OCI-LY1 (cell line): ENCODE measurements at regions not wholly inside any gene's neighbourhood (a gene's known extent, or its start where the extent isn't known, plus 50 kb on each side); places are given as distances from the start of the nearest gene placed in this dataset.

Experiments
- H2AFZ ChIP-seq: fragments of 200-600 bp; sonication (generic), shearing (Covaris generic); 2 replicates; pipeline ENCODE4 v1.6.0; 2014; ENCODE audit warnings: antibody characterized with exemption, mild to moderate bottlenecking, low read length
- H3F3A ChIP-seq: fragments of 200-600 bp; sonication (generic), shearing (Covaris generic); 2 replicates; pipeline ENCODE4 v1.6.0; 2014; ENCODE audit warnings: mild to moderate bottlenecking, antibody characterized with exemption, low read length, moderate library complexity; ENCODE audit not compliant: insufficient read depth
- H3K27ac ChIP-seq: fragments of 200-600 bp; sonication (generic); 2 replicates; pipeline ENCODE4 v1.5.1; 2014; ENCODE audit warnings: low read length, mixed run types, mild to moderate bottlenecking, low read depth; ENCODE audit not compliant: poor library complexity, severe bottlenecking
- H3K27me3 ChIP-seq: fragments of 200-600 bp; sonication (generic); 2 replicates; pipeline ENCODE4 v1.6.0; 2014; ENCODE audit warnings: antibody characterized with exemption, mild to moderate bottlenecking, low read length, moderate library complexity; ENCODE audit not compliant: insufficient read depth
- H3K36me3 ChIP-seq: fragments of 200-600 bp; sonication (generic); 2 replicates; pipeline ENCODE4 v1.6.1; 2014; ENCODE audit warnings: mild to moderate bottlenecking, antibody characterized with exemption, low read length, moderate library complexity, mixed read lengths; ENCODE audit not compliant: insufficient read depth
- H3K4me1 ChIP-seq: fragments of 200-600 bp; sonication (generic); 2 replicates; pipeline ENCODE4 v1.5.1; 2014; ENCODE audit warnings: mild to moderate bottlenecking, low read length, moderate library complexity; ENCODE audit not compliant: insufficient read depth, severe bottlenecking
- H3K4me2 ChIP-seq: fragments of 200-600 bp; sonication (generic), shearing (Covaris generic); 2 replicates; pipeline ENCODE4 v1.6.1; 2014; ENCODE audit warnings: low read length
- H3K4me3 ChIP-seq: fragments of 200-600 bp; sonication (generic); 2 replicates; pipeline ENCODE4 v1.5.1; 2014; ENCODE audit warnings: low read length, low read depth, mild to moderate bottlenecking, mixed read lengths; ENCODE audit not compliant: poor library complexity, severe bottlenecking
- H3K79me2 ChIP-seq: fragments of 200-600 bp; shearing (Covaris generic); 2 replicates; pipeline ENCODE4 v1.6.1; 2016; ENCODE audit warnings: mixed run types, low read length, mixed read lengths; ENCODE audit not compliant: insufficient read depth
- H3K9ac ChIP-seq: fragments of 200-600 bp; sonication (generic), shearing (Covaris generic); 2 replicates; pipeline ENCODE4 v1.6.1; 2014; ENCODE audit warnings: mild to moderate bottlenecking, low read length, mixed read lengths
- H3K9me2 ChIP-seq: fragments of 200-600 bp; sonication (generic), shearing (Covaris generic); 2 replicates; pipeline ENCODE4 v1.6.1; 2014; ENCODE audit warnings: low read depth, mild to moderate bottlenecking, low read length, mixed read lengths
- H3K9me3 ChIP-seq: fragments of 200-600 bp; shearing (Covaris generic); 2 replicates; pipeline ENCODE4 v1.6.1; 2014; ENCODE audit warnings: low read length, mixed read lengths
- H4K20me1 ChIP-seq: fragments of 200-600 bp; sonication (generic), shearing (Covaris generic); 2 replicates; pipeline ENCODE4 v1.6.0; 2016; ENCODE audit warnings: mild to moderate bottlenecking, low read length; ENCODE audit not compliant: insufficient read depth
- EZH2 ChIP-seq: fragments of 200-600 bp; sonication (generic), shearing (Covaris generic); IDR thresholded peaks from 2 replicates; pipeline ENCODE4 v1.8.0; 2017; ENCODE audit warnings: borderline replicate concordance, mixed run types, mild to moderate bottlenecking, antibody characterized with exemption, low read length, moderate library complexity, mixed read lengths
- TF ChIP-seq, protein P1 (sequence below): fragments of 200-600 bp; sonication (generic), shearing (Covaris generic); IDR thresholded peaks from 2 replicates; pipeline ENCODE4 v1.5.1; 2017; ENCODE audit warnings: mild to moderate bottlenecking, antibody characterized with exemption, low read length, moderate library complexity, mixed read lengths

- Histone ChIP-seq H3K27ac (no peak overlapping the region), H3K4me3 (no peak overlapping the region), H3K9me3 (no peaks in the 10 kb centered on the region), H3K36me3 (no peaks in the 10 kb centered on the region), H3K79me2 (no peaks in the 10 kb centered on the region), H3K9ac (no peak overlapping the region), H3K9me2 (no peaks in the 10 kb centered on the region), H3K27me3 (no peaks in the 10 kb centered on the region), H4K20me1 (no peaks in the 10 kb centered on the region), H3F3A (no peaks in the 10 kb centered on the region), H3K4me1 (no peaks in the 10 kb centered on the region), H3K4me2 (no peak overlapping the region), H2AFZ (no peak overlapping the region)
- TF ChIP-seq, protein P1, sequence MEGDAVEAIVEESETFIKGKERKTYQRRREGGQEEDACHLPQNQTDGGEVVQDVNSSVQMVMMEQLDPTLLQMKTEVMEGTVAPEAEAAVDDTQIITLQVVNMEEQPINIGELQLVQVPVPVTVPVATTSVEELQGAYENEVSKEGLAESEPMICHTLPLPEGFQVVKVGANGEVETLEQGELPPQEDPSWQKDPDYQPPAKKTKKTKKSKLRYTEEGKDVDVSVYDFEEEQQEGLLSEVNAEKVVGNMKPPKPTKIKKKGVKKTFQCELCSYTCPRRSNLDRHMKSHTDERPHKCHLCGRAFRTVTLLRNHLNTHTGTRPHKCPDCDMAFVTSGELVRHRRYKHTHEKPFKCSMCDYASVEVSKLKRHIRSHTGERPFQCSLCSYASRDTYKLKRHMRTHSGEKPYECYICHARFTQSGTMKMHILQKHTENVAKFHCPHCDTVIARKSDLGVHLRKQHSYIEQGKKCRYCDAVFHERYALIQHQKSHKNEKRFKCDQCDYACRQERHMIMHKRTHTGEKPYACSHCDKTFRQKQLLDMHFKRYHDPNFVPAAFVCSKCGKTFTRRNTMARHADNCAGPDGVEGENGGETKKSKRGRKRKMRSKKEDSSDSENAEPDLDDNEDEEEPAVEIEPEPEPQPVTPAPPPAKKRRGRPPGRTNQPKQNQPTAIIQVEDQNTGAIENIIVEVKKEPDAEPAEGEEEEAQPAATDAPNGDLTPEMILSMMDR: no peak
- TF ChIP-seq EZH2: no peak
Observed at GRCh38 chr13:107121793-107122192, 553.9 kb upstream of the ARGLU1 start.

GRCh38 chr13:107119989-107120881, 552.3 kb upstream of the ARGLU1 start:
- Histone ChIP-seq H3F3A (no peaks in the 10 kb centered on the region), H3K9me2 (no peaks in the 10 kb centered on the region), H3K36me3 (no peaks in the 10 kb centered on the region), H3K4me2 (no peak overlapping the region), H3K27ac (no peak overlapping the region), H3K79me2 (no peaks in the 10 kb centered on the region), H4K20me1 (no peaks in the 10 kb centered on the region), H3K9me3 (no peaks in the 10 kb centered on the region), H3K4me1 (no peaks in the 10 kb centered on the region), H3K9ac (no peak overlapping the region), H3K4me3 (no peak overlapping the region), H2AFZ (no peak overlapping the region), H3K27me3 (no peaks in the 10 kb centered on the region)
- TF ChIP-seq, protein P1: no peak
- TF ChIP-seq EZH2: no peak

- no peaks in the 10 kb centered on the region for H3F3A ChIP-seq
- TF ChIP-seq, protein P1: no peak
- no peak for TF ChIP-seq EZH2
- H3K4me1 ChIP-seq: no peaks in the 10 kb centered on the region
- no peaks in the 10 kb centered on the region for H4K20me1 ChIP-seq
- no peak overlapping the region for H2AFZ ChIP-seq
- no peak overlapping the region for H3K4me2 ChIP-seq
- no peak overlapping the region for H3K4me3 ChIP-seq
- H3K27me3 ChIP-seq: no peaks in the 10 kb centered on the region
- no peaks in the 10 kb centered on the region for H3K36me3 ChIP-seq
- no peak overlapping the region for H3K9ac ChIP-seq
- H3K9me3 ChIP-seq: no peaks in the 10 kb centered on the region
- H3K9me2 ChIP-seq: no peaks in the 10 kb centered on the region
- H3K79me2 ChIP-seq: no peaks in the 10 kb centered on the region
- no peak overlapping the region for H3K27ac ChIP-seq
Observed at GRCh38 chr13:107118506-107118905, 550.6 kb upstream of the ARGLU1 start.
